ENCODE measurements at regions not wholly inside any gene's neighbourhood (a gene's known extent, or its start where the extent isn't known, plus 50 kb on each side); places are given as distances from the start of the nearest gene placed in this dataset.

DNA sequence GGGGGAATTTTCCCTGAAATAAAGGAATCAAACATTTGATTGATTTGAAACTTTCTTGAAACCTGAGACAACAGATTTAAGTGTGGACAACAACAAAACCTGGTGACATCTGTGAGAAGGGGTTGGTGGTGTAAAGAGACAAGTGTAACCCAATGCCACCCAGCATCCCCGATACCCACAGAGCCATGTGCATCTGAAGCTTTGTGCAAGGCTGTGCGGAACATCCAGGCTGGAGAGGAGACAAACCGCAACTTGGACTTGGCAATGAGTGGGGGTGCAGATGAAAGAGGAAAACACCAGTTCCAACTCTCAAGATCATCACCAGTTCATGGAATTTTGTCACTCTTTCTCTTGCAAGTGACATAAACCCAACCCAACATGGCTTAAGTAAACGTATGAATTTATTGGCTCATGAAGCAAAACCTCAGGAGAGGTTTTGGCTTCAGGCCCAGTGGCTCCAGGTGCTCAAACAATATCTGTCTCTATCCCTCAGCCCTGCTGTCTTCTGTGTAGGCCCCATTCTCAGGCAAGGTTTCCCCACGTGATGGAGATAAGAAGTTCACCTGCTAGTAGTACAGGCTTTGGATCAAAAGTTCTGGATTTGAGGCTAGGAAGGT, 55.2 kb upstream of the NTF3 start:
- H3K36me3 ChIP-seq (ENCODE audit: control insufficient read depth, insufficient read depth, low read length): no peaks in the 10 kb centered on the region
- H3K9me3 ChIP-seq (ENCODE audit: control insufficient read depth, low read length): no peaks in the 10 kb centered on the region
- WGBS, 2 experiments (ENCODE audit: insufficient coverage in 2 of 2): 75% methylated on average over 1 of the region's 5 CpGs; no CpG with 5 or more reads in 1 of the 2 experiments
- no peak overlapping the region for H3K4me3 ChIP-seq (ENCODE audit: extremely low read depth, insufficient read depth, low read length, poor library complexity, severe bottlenecking)
- no peaks in the 10 kb centered on the region for H3K4me1 ChIP-seq (ENCODE audit: control insufficient read depth, insufficient read depth, low read length, poor library complexity, severe bottlenecking)
- H3K27ac ChIP-seq (ENCODE audit: low read depth, low read length, severe bottlenecking): no peak overlapping the region

DNA sequence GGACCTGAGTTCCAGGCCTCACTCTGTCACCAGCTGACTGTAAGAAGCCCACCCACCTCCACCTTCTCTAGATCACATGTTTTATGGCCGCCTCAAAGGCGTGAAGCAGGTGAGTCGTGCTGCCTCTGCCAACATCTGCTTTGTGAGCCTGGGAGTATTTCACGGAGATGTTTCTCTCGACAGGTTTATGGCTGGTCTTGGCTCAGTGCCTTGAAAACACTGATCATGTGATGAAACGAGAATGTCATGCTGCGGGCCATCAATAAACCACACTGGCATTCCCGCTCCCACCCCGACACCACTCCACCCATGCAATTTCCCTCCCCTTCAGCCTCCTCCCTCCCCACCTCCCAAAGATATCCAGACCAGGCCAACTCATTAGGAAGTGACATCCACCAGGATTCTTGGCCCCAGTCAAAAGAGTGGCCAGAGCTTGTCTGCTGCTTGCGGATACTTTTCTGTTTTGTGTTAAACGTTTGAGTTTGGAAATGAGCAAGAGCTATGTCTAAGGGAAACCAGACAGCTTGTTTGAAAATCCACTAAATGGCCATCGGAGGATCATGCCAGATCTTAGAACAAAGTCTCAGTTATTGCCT, 53.8 kb upstream of the NTF3 start:
- no peaks in the 10 kb centered on the region for H3K9me3 ChIP-seq (ENCODE audit: control insufficient read depth, low read length)
- no peak overlapping the region for H3K27ac ChIP-seq (ENCODE audit: low read depth, low read length, severe bottlenecking)
- H3K36me3 ChIP-seq (ENCODE audit: control insufficient read depth, insufficient read depth, low read length): no peaks in the 10 kb centered on the region
- no peak overlapping the region for H3K4me3 ChIP-seq (ENCODE audit: extremely low read depth, insufficient read depth, low read length, poor library complexity, severe bottlenecking)
- no peaks in the 10 kb centered on the region for H3K4me1 ChIP-seq (ENCODE audit: control insufficient read depth, insufficient read depth, low read length, poor library complexity, severe bottlenecking)
- 91 to 93% methylated on average over 10 to 12 of the region's 12 CpGs for WGBS, 2 experiments (ENCODE audit: insufficient coverage in 2 of 2)

DNA sequence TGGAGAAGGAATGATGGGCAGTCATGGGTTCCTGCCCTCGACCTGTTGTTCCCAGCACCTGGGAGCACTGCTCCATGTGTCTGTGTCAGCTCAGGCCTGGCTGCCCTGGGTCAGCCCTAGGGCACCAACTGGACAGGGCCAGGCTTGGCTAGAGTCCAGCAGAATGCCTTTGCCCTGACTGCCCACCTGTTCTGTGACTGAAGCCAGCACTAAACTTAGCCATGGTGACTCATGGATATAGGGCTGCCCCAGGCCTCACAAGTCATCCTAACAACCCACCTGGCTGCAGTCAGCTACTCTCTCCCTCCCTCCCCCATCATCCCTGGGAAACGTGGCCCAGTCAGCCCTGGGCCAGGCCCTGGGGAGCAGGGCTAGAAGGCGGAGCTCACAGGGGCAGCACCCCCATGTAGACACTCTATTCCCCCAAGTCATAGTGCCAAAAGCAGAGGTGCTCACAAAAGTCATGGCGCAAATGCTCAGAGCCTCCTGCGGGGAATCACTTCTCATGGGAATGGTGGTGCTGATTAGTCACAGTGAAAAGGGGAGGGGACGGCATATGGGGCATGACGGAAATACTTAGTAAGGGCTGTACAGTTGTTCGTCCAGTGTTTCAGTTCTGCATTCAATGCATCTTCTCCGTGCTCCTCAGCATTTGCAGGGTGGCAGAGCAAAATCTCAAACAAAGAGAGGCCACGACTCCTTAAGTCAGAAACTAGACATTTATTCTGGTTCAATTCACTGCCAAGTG, 52.0 kb upstream of the NTF3 start:
- H3K36me3 ChIP-seq (ENCODE audit: control insufficient read depth, insufficient read depth, low read length): no peaks in the 10 kb centered on the region
- no peaks in the 10 kb centered on the region for H3K4me1 ChIP-seq (ENCODE audit: control insufficient read depth, insufficient read depth, low read length, poor library complexity, severe bottlenecking)
- H3K9me3 ChIP-seq (ENCODE audit: control insufficient read depth, low read length): no peaks in the 10 kb centered on the region
- WGBS, 2 experiments (ENCODE audit: insufficient coverage in 2 of 2): 80 to 82% methylated on average over 9 of the region's 10 CpGs
- H3K4me3 ChIP-seq (ENCODE audit: extremely low read depth, insufficient read depth, low read length, poor library complexity, severe bottlenecking): no peak overlapping the region
- H3K27ac ChIP-seq (ENCODE audit: low read depth, low read length, severe bottlenecking): no peak overlapping the region

All from mesodermal cell (in vitro differentiated cells).